ENCODE measurements at regions not wholly inside any gene's neighbourhood (a gene's known extent, or its start where the extent isn't known, plus 50 kb on each side); places are given as distances from the start of the nearest gene placed in this dataset.

DNA sequence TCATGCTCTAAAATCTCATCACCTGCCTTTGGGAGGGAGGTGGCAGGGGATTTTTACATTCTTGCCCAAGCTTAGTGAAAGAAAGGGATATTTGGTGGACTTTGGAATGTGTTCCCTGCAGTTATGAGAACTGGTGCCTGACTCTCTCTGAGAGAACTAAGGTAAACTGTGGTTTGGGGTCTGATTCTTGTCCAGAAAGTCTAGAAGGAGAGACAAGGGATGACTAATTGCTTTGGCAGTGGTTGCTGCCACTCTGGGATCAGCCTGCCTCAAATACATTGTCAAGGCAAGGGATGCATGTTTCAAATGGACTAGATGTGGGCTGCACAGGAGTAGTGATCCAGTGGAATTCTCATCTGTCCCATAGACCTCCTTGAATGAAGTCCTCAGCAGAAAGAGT, 115.2 kb downstream of the DDIT4L start:
- Histone ChIP-seq H3K9ac (ENCODE audit: low read depth, low read length) (no peak overlapping the region), H3K9me3 (ENCODE audit: control insufficient read depth, insufficient read depth, low read length) (no peaks in the 10 kb centered on the region), H3K36me3 (ENCODE audit: insufficient read depth, low read length) (no peaks in the 10 kb centered on the region), H3K4me1 (ENCODE audit: insufficient read depth, low read length) (no peaks in the 10 kb centered on the region)

DNA sequence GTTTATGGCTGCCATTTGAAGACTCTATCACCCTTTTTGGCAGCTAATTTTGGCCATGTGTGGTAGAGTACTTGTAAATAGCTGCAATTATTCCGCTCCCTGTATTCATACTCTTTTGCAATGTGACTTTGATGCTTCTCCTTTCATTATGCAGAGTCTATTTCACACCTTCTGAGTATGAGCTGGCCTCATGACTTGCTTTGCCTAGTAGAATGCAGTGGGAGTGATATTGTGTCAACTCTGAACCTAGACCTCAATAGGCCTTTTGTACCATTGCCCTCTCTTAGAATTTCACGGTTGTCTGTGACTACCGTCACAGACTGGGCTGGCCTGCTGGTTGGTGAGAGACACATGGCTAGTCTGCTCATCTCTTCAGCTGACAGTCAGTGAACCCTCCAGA, 118.8 kb downstream of the DDIT4L start:
- Histone ChIP-seq H3K36me3 (ENCODE audit: insufficient read depth, low read length) (no peaks in the 10 kb centered on the region), H3K4me1 (ENCODE audit: insufficient read depth, low read length) (no peaks in the 10 kb centered on the region), H3K9ac (ENCODE audit: low read depth, low read length) (no peak overlapping the region), H3K9me3 (ENCODE audit: control insufficient read depth, insufficient read depth, low read length) (no peaks in the 10 kb centered on the region)

DNA sequence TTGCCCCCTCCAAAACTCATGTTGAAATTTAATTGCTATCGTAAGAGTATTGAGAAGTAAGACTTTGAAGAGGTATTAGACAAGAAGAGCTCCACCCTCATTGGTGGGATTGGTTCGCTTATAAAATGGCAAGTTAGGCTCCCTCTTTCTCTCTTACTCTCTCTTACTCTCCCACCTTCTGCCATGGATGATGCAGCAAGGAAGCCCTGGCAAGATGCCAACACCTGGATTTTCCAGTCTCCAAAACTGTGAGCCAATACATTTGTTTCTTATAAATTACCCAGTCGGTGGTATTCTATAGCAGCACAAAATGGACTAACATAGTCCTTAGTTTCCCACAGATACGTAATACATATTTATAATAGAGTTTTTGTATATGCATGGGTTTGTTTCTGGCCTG, 119.4 kb downstream of the DDIT4L start:
- H3K9ac ChIP-seq (ENCODE audit: low read depth, low read length): no peak overlapping the region
- H3K4me1 ChIP-seq (ENCODE audit: insufficient read depth, low read length): no peaks in the 10 kb centered on the region
- no peaks in the 10 kb centered on the region for H3K9me3 ChIP-seq (ENCODE audit: control insufficient read depth, insufficient read depth, low read length)
- H3K36me3 ChIP-seq (ENCODE audit: insufficient read depth, low read length): no peaks in the 10 kb centered on the region

DNA sequence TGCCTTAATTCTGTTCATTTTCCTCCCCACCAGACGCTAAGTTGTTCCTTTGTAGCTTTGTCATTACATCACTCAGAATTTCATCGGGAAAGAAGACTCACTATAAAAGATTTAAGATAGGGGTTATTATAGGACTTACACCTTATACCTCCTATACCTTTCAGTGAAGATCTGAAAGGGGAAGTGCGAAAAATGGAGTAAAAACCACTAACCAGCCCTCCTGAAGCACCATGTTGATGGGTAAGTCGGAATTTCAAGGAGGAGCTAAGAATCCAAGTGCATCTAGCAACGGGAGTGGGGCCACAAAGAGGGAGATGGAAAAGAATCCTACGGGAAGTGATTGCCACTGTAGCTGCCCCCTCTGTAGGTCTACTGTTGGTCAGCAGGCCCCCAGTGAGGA, 119.1 kb upstream of the H2AZ1 start:
- no peaks in the 10 kb centered on the region for H3K36me3 ChIP-seq (ENCODE audit: insufficient read depth, low read length)
- H3K9me3 ChIP-seq (ENCODE audit: control insufficient read depth, insufficient read depth, low read length): no peaks in the 10 kb centered on the region
- H3K9ac ChIP-seq (ENCODE audit: low read depth, low read length): no peak overlapping the region
- H3K4me1 ChIP-seq (ENCODE audit: insufficient read depth, low read length): no peaks in the 10 kb centered on the region

DNA sequence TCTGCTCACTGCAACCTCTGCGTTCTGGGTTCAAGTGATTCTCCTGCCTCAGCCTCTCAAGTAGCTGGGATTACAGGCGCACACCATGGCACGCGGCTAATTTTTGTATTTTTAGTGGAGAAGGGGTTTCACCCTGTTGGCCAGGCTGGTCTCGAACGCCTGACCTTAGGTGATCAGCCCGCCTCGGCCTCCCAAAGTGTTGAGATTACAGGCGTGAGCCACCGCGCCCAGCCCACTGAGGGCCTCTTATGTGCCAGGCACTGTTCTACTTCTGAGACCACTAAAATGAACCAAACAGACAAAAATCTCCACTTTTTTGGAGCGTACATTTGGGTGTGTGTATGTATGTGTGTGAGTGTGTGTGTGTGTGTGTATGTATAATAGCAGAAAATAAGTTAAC, 117.2 kb upstream of the H2AZ1 start:
- Histone ChIP-seq H3K9ac (ENCODE audit: low read depth, low read length) (no peak overlapping the region), H3K36me3 (ENCODE audit: insufficient read depth, low read length) (no peaks in the 10 kb centered on the region), H3K4me1 (ENCODE audit: insufficient read depth, low read length) (no peaks in the 10 kb centered on the region), H3K9me3 (ENCODE audit: control insufficient read depth, insufficient read depth, low read length) (no peaks in the 10 kb centered on the region)

DNA sequence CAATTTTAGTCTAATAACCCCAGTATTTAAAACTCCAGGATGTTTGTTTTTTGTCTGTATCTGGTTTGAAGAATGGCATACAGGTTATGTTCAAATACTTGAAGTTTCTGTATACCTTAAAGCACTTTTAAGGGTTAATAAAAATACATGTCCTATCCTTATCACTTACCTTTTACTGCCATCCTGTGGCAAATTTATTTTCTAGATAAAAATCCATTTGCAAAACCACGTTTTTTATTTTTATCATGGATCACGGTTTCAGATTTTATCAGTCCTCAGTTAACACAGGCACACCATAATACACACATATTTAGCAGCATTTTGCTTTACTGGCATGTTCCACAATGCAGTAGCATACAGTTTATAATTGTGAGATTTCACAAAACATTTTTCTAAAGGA, 113.3 kb upstream of the H2AZ1 start:
- Histone ChIP-seq H3K36me3 (ENCODE audit: insufficient read depth, low read length) (no peaks in the 10 kb centered on the region), H3K4me1 (ENCODE audit: insufficient read depth, low read length) (no peaks in the 10 kb centered on the region), H3K9ac (ENCODE audit: low read depth, low read length) (no peak overlapping the region), H3K9me3 (ENCODE audit: control insufficient read depth, insufficient read depth, low read length) (no peaks in the 10 kb centered on the region)

DNA sequence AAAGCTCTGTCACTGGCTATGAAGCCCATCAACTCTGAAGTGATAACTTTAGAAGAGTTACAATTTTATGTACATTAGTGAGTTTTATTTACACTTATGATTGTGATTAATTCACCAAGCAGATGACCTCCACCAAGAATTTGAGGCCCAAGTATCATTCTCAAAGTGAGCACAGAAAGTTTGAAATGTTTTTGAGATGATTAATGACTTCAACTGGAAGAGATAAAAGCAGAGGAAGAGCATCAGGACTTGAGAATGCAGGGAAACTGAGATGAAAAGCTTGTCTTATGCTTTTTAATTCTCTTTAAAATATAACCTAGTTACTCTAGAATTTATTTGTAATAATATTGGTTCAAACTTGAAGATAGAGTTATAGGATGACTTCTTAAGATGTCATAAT, 112.8 kb upstream of the H2AZ1 start:
- no peaks in the 10 kb centered on the region for H3K4me1 ChIP-seq (ENCODE audit: insufficient read depth, low read length)
- no peaks in the 10 kb centered on the region for H3K9me3 ChIP-seq (ENCODE audit: control insufficient read depth, insufficient read depth, low read length)
- H3K9ac ChIP-seq (ENCODE audit: low read depth, low read length): no peak overlapping the region
- no peaks in the 10 kb centered on the region for H3K36me3 ChIP-seq (ENCODE audit: insufficient read depth, low read length)

DNA sequence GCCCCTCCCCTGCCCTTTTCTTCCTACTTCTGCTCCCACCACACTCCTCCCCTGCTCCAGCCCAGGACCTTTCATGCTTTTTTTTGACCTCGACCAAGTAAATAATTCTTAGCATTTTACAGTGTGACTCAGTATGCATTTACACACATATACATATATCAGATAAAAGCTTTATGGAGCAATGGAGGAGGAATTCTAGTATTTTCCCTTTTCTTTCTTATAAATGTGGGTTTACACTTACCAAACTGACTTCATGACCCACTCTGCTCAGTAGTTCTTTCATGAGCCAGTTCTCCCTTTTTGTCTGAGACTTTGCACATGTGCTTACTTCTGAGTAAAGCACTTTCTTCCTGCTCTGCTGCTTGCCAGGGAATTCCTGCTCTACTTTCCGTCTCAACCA, 111.8 kb upstream of the H2AZ1 start:
- Histone ChIP-seq H3K9me3 (ENCODE audit: control insufficient read depth, insufficient read depth, low read length) (no peaks in the 10 kb centered on the region), H3K9ac (ENCODE audit: low read depth, low read length) (no peak overlapping the region), H3K36me3 (ENCODE audit: insufficient read depth, low read length) (no peaks in the 10 kb centered on the region), H3K4me1 (ENCODE audit: insufficient read depth, low read length) (no peaks in the 10 kb centered on the region)

DNA sequence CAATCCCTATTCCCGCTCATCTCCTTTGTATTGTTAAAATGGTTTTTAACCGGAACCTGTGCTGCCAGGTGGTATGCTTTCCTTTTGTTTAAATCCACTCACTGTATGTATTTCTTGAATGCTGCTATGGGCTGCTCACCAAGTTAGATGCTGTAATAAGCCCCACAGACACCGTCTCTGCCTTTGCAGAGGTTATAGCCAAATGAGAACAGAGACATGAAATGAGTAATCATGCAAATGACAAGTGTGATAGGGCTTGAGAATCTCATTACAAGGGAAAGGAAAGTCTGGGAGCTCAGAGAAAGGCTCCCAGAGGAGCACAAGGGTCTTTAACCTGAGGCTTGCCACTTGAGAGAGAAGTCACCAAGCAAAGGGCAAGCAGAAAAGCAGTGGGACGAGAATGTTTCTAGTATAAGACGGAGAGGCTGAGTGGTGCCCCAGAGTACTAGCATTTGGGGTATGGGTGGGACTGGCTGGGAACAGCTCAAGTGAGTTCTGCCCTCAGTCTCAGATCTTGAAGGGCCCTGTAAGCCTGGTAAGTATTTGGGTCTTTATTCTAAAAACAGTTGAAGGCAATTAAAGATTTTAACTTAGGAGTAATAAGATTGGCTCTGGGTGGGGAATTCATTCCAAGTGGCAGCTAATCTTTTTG, 110.8 kb upstream of the H2AZ1 start:
- no peaks in the 10 kb centered on the region for H3K9me3 ChIP-seq (ENCODE audit: control insufficient read depth, insufficient read depth, low read length)
- H3K9ac ChIP-seq (ENCODE audit: low read depth, low read length): no peak overlapping the region
- no peaks in the 10 kb centered on the region for H3K36me3 ChIP-seq (ENCODE audit: insufficient read depth, low read length)
- no peaks in the 10 kb centered on the region for H3K4me1 ChIP-seq (ENCODE audit: insufficient read depth, low read length)

DNA sequence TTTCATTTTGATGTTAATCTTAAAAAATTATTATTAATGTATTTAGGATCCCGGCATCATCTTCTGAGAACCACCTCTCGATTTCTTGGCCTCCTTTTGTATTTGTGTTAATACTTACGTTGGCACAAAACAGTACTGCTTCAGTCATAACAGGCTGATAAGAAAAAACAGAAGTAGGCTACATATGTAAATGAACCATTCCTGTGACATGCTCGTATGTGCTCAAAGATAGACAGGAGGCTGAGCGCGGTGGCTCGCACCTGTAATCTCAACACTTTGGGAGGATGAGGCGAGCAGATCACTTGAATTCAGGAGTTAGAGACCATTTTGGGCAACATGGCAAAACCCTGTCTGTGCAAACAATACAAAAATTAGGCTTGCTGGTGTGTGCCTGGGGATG, 109.4 kb upstream of the H2AZ1 start:
- Histone ChIP-seq H3K36me3 (ENCODE audit: insufficient read depth, low read length) (no peaks in the 10 kb centered on the region), H3K9me3 (ENCODE audit: control insufficient read depth, insufficient read depth, low read length) (no peaks in the 10 kb centered on the region), H3K4me1 (ENCODE audit: insufficient read depth, low read length) (no peaks in the 10 kb centered on the region), H3K9ac (ENCODE audit: low read depth, low read length) (no peak overlapping the region)

DNA sequence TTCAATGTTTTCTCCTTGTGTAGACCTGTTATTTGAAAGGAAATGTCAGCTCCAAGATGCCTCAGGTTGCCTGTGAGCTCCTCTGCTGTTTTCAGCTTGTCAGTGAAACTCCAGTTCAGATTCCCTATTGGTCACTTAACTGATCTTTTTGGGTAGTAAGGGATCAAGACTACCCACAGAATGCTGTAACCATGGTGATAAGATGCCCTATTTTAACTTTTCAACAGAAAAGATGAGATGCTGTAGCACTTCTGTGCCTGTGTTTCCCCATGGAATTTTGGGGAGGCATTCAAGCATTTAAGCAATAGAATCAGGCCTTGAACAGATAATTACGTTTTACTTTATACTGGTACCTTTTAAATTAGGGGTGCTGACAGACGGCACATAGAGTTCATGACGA, 106.6 kb upstream of the H2AZ1 start:
- Histone ChIP-seq H3K4me1 (ENCODE audit: insufficient read depth, low read length) (no peaks in the 10 kb centered on the region), H3K9me3 (ENCODE audit: control insufficient read depth, insufficient read depth, low read length) (no peaks in the 10 kb centered on the region), H3K9ac (ENCODE audit: low read depth, low read length) (no peak overlapping the region), H3K36me3 (ENCODE audit: insufficient read depth, low read length) (no peaks in the 10 kb centered on the region)

DNA sequence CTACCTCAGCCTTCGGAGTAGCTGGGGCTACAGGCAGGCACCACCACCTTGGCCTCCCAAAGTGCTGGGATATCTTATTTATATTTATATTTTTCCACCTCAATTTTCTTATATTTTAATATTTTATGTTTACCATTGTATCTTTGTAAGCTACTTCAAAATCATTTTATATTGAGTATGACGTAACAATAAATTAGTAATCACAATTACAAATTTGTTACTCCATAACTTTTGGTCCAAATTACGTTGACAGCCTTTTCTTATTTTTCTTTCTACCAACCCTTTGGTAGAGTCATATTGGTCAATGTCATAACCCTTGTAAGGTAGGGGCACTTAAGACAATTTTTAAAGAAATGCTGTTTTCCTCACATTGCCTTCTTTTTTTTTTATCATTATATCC, 104.0 kb upstream of the H2AZ1 start:
- Histone ChIP-seq H3K36me3 (ENCODE audit: insufficient read depth, low read length) (no peaks in the 10 kb centered on the region), H3K9me3 (ENCODE audit: control insufficient read depth, insufficient read depth, low read length) (no peaks in the 10 kb centered on the region), H3K9ac (ENCODE audit: low read depth, low read length) (no peak overlapping the region), H3K4me1 (ENCODE audit: insufficient read depth, low read length) (no peaks in the 10 kb centered on the region)

DNA sequence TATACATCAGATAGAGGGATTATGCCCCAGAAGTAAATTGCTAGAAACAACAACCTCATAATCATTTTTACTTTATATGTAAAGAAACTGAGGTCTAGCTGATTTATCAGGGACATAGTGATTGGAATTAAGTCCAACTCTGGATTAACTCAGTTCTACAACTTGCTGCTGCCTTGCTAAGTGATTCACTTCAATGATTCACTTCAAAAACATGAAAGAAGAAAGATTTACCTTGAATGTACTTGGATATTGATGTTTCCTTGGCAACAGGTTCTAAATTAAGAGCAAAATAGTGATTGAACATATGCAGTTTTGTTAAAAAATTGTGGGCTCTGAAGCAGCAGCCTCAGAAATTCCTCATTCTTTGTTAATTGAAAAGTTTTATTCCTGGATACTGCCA, 99.8 kb upstream of the H2AZ1 start:
- Histone ChIP-seq H3K9ac (ENCODE audit: low read depth, low read length) (no peak overlapping the region), H3K4me1 (ENCODE audit: insufficient read depth, low read length) (no peaks in the 10 kb centered on the region), H3K9me3 (ENCODE audit: control insufficient read depth, insufficient read depth, low read length) (no peaks in the 10 kb centered on the region), H3K36me3 (ENCODE audit: insufficient read depth, low read length) (no peaks in the 10 kb centered on the region)

DNA sequence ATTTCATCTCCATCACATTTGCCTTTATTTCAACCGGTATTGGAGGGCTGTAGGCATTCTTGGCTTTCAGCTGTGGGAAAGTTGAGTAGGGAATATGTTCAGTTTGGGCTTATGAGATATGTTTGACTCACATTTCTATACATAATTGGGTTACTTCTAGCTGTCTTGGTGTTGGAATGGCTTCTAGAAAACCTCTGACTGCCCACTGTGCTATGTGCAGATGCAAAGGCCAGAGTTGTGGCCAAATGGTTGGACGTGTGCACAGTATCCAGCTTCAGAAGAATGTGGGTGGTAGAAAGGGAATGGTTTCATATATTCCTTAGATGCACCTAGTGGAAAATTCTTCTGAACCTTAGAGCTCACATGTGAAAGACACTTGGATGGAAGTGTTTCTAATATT, 92.6 kb upstream of the H2AZ1 start:
- Histone ChIP-seq H3K36me3 (ENCODE audit: insufficient read depth, low read length) (no peaks in the 10 kb centered on the region), H3K9ac (ENCODE audit: low read depth, low read length) (no peak overlapping the region), H3K9me3 (ENCODE audit: control insufficient read depth, insufficient read depth, low read length) (no peaks in the 10 kb centered on the region), H3K4me1 (ENCODE audit: insufficient read depth, low read length) (no peaks in the 10 kb centered on the region)

DNA sequence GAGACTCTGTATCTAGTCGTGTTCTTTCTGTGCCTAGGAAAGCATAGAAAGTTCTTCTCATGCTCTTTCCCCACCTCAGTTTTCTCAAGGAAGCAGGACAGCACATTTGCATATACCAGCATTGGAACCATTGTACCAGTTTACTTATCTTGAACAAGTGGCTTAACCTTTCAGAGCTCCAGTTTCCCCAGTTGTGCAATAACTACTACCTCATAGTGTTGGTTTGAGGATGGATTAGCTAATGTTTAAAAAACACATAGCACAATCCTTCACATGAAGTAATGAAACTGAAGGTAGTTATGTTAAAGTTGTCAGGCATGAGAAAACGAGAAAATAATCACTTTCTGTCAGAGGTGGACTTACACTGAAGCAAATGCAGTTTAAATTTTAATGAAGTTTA, 92.2 kb upstream of the H2AZ1 start:
- Histone ChIP-seq H3K4me1 (ENCODE audit: insufficient read depth, low read length) (no peaks in the 10 kb centered on the region), H3K36me3 (ENCODE audit: insufficient read depth, low read length) (no peaks in the 10 kb centered on the region), H3K9me3 (ENCODE audit: control insufficient read depth, insufficient read depth, low read length) (0 out of 2 replicates have a peak, but pooled peaks cover under 1% of the 10 kb centered on the region), H3K9ac (ENCODE audit: low read depth, low read length) (no peak overlapping the region)

DNA sequence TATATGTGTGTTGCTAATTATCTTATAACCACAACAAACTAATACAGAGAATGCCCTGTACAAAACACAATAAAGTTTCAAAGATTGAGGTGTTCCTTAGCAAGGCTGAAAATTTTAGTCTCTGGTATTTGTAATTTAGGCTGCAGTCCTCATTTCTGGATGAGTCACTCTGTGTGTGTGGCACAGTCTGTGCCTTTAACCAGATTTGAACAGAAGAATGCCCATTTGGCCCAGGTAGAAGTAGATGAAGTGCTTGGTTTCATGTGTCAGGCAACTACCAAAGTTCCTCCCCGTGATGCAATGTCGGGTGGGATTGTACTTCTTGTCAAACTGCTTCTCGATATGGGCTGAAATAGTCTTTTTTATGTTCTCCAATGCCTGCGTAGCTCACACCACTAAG, 91.6 kb upstream of the H2AZ1 start:
- no peaks in the 10 kb centered on the region for H3K4me1 ChIP-seq (ENCODE audit: insufficient read depth, low read length)
- H3K9ac ChIP-seq (ENCODE audit: low read depth, low read length): no peak overlapping the region
- no peaks in the 10 kb centered on the region for H3K36me3 ChIP-seq (ENCODE audit: insufficient read depth, low read length)
- H3K9me3 ChIP-seq (ENCODE audit: control insufficient read depth, insufficient read depth, low read length): 0 out of 2 replicates have a peak, but pooled peaks cover 4% of the 10 kb centered on the region

All from ES-I3 (cell line).